Suprapubic skin (tissue), 4 donors: ENCODE measurements at regions not wholly inside any gene's neighbourhood (a gene's known extent, or its start where the extent isn't known, plus 50 kb on each side); places are given as distances from the start of the nearest gene placed in this dataset.

Experiments
- CTCF ChIP-seq, 2 donors: fragments of 200-600 bp in 1 of 2; fragments of 450-650 bp in 1 of 2; sonication (generic) in 1 of 2; IDR thresholded peaks; one replicate each; pipeline ENCODE4 v1.5.1; 2016 to 2019; ENCODE audit warnings: antibody characterized with exemption in 2 of 2, mild to moderate bottlenecking in 1 of 2, moderate library complexity in 1 of 2
- POLR2A ChIP-seq, 2 donors: fragments of 450-650 bp; IDR thresholded peaks; one replicate each; pipeline ENCODE4 v1.6.1; 2017; ENCODE audit warnings: antibody characterized with exemption in 2 of 2, mild to moderate bottlenecking in 2 of 2, moderate library complexity in 2 of 2
- POLR2AphosphoS5 ChIP-seq, 3 donors: sonication (generic); formaldehyde crosslinking; IDR thresholded peaks; one replicate each; pipeline ENCODE4 v1.6.1; 2017; ENCODE audit warnings: antibody characterized with exemption in 3 of 3

GRCh38 chr16:86704516-86704915, 126.2 kb downstream of the FOXL1 start:
- TF ChIP-seq CTCF (IDR thresholded peaks at IDR 0.05), result no peak
- TF ChIP-seq POLR2A (IDR thresholded peaks at IDR 0.05), result no peak
- TF ChIP-seq POLR2AphosphoS5 (IDR thresholded peaks at IDR 0.05), result no peak
